ENCODE measurements at regions not wholly inside any gene's neighbourhood (a gene's known extent, or its start where the extent isn't known, plus 50 kb on each side); places are given as distances from the start of the nearest gene placed in this dataset.

GRCh38 chr15:69853544-69853951, 244.2 kb downstream of the TLE3 start:
- no peak for DNase-seq

- no peak for DNase-seq
These were observed 243.7 kb downstream of the TLE3 start for GRCh38 chr15:69854001-69854400.

- no peak for DNase-seq
These were observed 243.1 kb downstream of the TLE3 start for GRCh38 chr15:69854521-69855181.

- DNase-seq: no peak
These were observed 242.3 kb downstream of the TLE3 start for GRCh38 chr15:69855258-69856000.

- no peak for DNase-seq
These were observed 240.5 kb downstream of the TLE3 start for GRCh38 chr15:69857250-69857649.

- DNase-seq: peak; percentile 64
These were observed 239.9 kb downstream of the TLE3 start for GRCh38 chr15:69857686-69858391.

- DNase-seq: no peak
These were observed 239.3 kb downstream of the TLE3 start for GRCh38 chr15:69858456-69858855.

GRCh38 chr15:69859866-69860265, 237.9 kb downstream of the TLE3 start:
- no peak for DNase-seq

- DNase-seq: no peak
These were observed 237.4 kb downstream of the TLE3 start for GRCh38 chr15:69860321-69860720.

- no peak for DNase-seq
These were observed 236.8 kb downstream of the TLE3 start for GRCh38 chr15:69860921-69861320.

GRCh38 chr15:69861331-69862171, 236.2 kb downstream of the TLE3 start:
- DNase-seq: no peak

- DNase-seq: no peak
These were observed 235.2 kb downstream of the TLE3 start for GRCh38 chr15:69862540-69862939.

GRCh38 chr15:69863446-69863845, 234.3 kb downstream of the TLE3 start:
- no peak for DNase-seq

GRCh38 chr15:69865369-69865768, 232.3 kb downstream of the TLE3 start:
- no peak for DNase-seq

GRCh38 chr15:69868756-69869155, 229.0 kb downstream of the TLE3 start:
- DNase-seq: no peak

- no peak for DNase-seq
These were observed 228.4 kb downstream of the TLE3 start for GRCh38 chr15:69869291-69869690.

- no peak for DNase-seq
These were observed 227.7 kb downstream of the TLE3 start for GRCh38 chr15:69869881-69870505.

- no peak for DNase-seq
These were observed 226.1 kb downstream of the TLE3 start for GRCh38 chr15:69871511-69872134.

GRCh38 chr15:69873807-69874206, 223.9 kb downstream of the TLE3 start:
- no peak for DNase-seq

GRCh38 chr15:69874321-69874720, 223.4 kb downstream of the TLE3 start:
- no peak for DNase-seq

GRCh38 chr15:69876064-69876940, 221.4 kb downstream of the TLE3 start:
- DNase-seq: no peak
